Mucosa of descending colon (tissue), 3 donors: ENCODE measurements at regions not wholly inside any gene's neighbourhood (a gene's known extent, or its start where the extent isn't known, plus 50 kb on each side); places are given as distances from the start of the nearest gene placed in this dataset.
"Not testable (repeated sequence)": the region's sequence is repeated elsewhere in the genome, so short reads cannot be mapped to it uniquely, and the experiment has no call there.

Experiments used
- ATAC-seq: fragments of 200-7000 bp; cut with Tn5 transposase; one replicate; pipeline ENCODE4 v1.9.1; 2020; ENCODE audit warnings: mild to moderate bottlenecking, moderate library complexity
- DNase-seq, 3 donors: peaks; one replicate each; pipeline ENCODE4 v3.0.0-alpha.2; 2020
- H3K36me3 ChIP-seq: fragments of 200-600 bp; one replicate; pipeline ENCODE4 v1.8.0; 2021; ENCODE audit warnings: low read depth, mild to moderate bottlenecking
- H3K4me1 ChIP-seq: fragments of 200-600 bp; one replicate; pipeline ENCODE4 v1.8.0; 2021; ENCODE audit warnings: low read depth, mild to moderate bottlenecking
- H3K4me3 ChIP-seq: fragments of 200-600 bp; one replicate; pipeline ENCODE4 v1.8.0; 2021; ENCODE audit warnings: mild to moderate bottlenecking
- H3K9me3 ChIP-seq: fragments of 200-600 bp; one replicate; pipeline ENCODE4 v1.8.0; 2021; ENCODE audit warnings: mild to moderate bottlenecking
- intact Hi-C, 2 donors: fragments of 100-400 bp; cut with DNase I in 1 of 2; cut with micrococcal nuclease in 1 of 2; formaldehyde crosslinking; loops; one replicate each; pipeline versions ENCODE4 v1.11.0 to v1.11.1; 2022; cut with DNase I, micrococcal nuclease
- TF ChIP-seq, protein P1 (sequence below): fragments of 200-600 bp; IDR thresholded peaks from one replicate; pipeline ENCODE4 v1.8.0; 2022; ENCODE audit warnings: antibody characterized with exemption, mild to moderate bottlenecking
- donor health status: DM: no; HTN: no; CAD: no; lungs with moderate emphysema.
- donor health status: DM: no; HTN: no; CAD: no.
- donor health status: DM: no; HTN: yes; CAD: no.

DNA sequence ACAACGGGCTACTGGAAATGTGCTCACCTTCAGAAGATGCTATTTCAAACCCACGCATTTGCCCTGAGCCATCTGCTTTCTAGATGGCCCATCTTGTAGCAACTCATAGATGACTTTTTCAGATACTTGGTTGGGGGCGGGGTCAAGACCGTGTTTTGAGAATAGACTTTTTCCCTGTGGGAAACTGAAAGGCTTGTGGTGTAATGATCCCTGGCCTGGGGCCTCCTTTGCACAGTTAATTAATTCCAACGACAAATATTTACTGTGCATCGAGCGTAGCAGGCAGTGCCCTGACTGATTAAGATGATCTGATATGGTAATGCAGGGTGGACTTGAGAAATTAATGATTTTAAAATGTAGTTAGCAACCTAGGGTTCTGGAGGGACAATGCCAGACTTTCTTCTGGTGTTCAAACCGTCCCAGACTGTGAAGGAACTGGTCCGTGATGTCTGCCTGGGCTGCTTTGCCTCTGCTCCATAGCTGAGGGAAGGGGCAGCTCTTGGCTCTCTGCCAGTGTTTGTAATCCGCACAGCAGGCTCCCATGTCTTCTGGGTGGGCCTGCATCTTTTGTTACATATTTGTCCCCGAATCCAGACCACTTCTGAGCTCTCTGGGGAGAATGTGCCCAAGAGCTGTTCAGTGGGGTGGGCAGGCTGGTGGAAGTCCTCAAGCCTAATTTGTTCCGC, 84.8 kb downstream of the ADAMTS15 start:
- ATAC-seq: no peak
- intact Hi-C loops: no loop called here
- Histone ChIP-seq H3K36me3 (no peaks in the 10 kb centered on the region), H3K9me3 (no peaks in the 10 kb centered on the region), H3K4me1 (no peaks in the 10 kb centered on the region), H3K4me3 (no peak overlapping the region)
- TF ChIP-seq, protein P1, sequence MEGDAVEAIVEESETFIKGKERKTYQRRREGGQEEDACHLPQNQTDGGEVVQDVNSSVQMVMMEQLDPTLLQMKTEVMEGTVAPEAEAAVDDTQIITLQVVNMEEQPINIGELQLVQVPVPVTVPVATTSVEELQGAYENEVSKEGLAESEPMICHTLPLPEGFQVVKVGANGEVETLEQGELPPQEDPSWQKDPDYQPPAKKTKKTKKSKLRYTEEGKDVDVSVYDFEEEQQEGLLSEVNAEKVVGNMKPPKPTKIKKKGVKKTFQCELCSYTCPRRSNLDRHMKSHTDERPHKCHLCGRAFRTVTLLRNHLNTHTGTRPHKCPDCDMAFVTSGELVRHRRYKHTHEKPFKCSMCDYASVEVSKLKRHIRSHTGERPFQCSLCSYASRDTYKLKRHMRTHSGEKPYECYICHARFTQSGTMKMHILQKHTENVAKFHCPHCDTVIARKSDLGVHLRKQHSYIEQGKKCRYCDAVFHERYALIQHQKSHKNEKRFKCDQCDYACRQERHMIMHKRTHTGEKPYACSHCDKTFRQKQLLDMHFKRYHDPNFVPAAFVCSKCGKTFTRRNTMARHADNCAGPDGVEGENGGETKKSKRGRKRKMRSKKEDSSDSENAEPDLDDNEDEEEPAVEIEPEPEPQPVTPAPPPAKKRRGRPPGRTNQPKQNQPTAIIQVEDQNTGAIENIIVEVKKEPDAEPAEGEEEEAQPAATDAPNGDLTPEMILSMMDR: no peak
- DNase-seq: no peak

DNA sequence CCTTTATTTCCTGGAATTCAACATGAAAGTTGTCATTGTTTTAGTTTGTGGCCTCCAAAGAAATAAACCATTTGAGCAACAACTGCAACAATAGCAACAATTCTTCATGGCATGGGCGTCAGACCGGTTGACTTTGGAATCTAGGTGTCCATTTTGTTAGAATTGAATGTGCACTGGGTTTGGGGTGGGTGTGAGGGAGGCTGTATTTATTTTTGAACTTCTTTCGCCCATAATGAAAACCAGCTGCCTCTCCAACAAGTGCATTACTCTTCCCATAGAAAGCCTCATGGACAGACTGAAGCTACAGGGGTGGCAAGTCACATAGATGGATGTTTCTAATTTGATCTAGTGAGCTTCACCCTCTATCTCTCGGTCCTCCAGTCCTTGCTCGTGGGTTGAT, 85.4 kb downstream of the ADAMTS15 start:
- no peak for DNase-seq
- Histone ChIP-seq H3K36me3 (no peaks in the 10 kb centered on the region), H3K4me1 (no peaks in the 10 kb centered on the region), H3K9me3 (no peaks in the 10 kb centered on the region), H3K4me3 (no peak overlapping the region)
- TF ChIP-seq, protein P1: no peak
- ATAC-seq: no peak
- intact Hi-C loops: no loop called here

DNA sequence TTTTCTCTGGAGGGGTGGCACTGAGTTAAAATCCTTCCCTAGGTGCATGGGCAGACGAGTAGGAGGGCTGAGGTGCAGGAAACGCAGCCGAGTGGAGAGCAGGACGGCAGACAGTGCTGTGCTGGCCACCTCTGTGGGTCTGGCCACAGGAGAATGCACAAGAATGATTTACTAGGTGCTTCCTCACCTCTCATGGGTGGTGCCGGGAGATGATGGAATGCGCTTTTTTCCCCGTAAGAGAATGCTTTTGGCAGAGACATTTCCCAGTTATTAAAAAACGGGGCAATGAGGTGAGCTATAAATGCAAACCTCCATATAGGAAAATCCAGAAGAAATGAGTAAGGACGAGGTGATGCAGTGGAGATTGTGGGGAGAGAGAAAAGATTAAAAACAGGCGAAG, 86.1 kb downstream of the ADAMTS15 start:
- intact Hi-C loops: no loop called here
- H3K4me1 ChIP-seq: no peaks in the 10 kb centered on the region
- DNase-seq: no peak

DNA sequence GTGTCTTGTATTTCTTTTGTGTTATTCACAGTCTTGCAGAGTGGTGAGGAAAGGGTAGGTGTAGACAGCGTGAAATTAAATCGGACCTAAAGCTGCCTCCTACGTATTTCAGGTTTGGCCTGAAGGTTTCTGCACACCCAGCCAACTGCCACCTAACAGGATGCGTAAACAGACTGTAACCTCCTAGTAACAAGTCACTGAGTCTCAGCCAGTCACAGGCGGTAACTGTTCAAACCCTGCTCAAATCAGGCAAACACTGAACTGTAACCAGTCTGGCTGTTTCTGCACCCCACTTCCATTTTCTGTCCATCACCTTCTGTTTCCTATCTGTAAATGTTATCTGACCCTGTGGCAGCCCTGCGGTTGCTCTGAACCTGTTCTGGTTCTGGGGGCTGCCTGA, 87.1 kb downstream of the ADAMTS15 start:
- Histone ChIP-seq H3K9me3 (no peaks in the 10 kb centered on the region), H3K4me1 (no peaks in the 10 kb centered on the region), H3K36me3 (no peaks in the 10 kb centered on the region), H3K4me3 (no peak overlapping the region)
- TF ChIP-seq, protein P1: no peak
- DNase-seq: no peak
- intact Hi-C loops: no loop called here
- ATAC-seq: no peak

More for the DNA sequence above, 86.1 kb downstream of the ADAMTS15 start:
- Histone ChIP-seq H3K4me3 (no peak overlapping the region), H3K9me3 (no peaks in the 10 kb centered on the region), H3K36me3 (no peaks in the 10 kb centered on the region)
- TF ChIP-seq, protein P1: no peak
- ATAC-seq: no peak

DNA sequence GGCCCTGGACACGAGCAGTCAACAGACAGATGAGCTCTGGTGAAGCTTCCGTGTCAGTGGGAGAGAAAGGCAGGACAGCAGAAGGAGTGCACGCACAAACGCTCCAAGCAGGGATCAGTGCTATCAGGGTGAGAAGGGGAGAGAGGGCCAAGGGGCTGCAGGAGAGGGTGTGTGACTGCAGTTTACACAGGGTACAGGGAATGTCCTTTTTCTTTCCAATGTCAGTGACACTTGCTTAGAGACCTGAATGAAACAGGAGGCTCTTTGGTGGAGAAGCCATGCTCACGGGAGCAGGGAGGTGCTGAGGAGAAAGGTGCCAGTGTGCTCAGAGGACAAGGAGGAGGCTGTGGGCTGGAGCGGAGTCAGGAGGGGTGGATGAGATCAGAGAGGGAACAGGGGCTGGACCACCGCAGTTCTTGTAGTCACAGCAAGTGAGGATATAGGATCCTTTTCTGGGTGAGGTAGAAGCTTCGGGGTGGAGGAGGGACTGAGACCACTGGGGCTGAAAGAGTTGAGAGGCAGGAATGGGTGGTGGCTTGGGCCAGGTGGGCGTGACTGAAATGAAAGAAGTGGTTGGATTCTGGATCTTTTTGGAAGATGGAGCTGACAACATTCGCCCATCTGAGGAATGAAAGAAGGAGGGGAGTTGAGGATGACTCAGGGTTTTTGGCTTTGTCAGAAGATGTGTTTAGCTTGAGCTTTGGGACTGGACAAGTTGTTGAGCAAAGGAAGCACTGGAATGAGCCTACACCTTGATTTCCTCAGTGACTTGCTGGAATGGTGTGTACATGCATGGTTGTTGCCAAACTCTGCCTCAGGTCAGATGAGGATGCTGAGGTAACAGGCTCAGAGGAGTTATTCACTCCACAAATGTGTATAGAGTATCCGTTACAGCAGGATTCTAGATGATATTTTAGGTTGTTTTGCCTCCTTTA, 87.9 kb downstream of the ADAMTS15 start:
- no peaks in the 10 kb centered on the region for H3K36me3 ChIP-seq
- H3K4me1 ChIP-seq: no peaks in the 10 kb centered on the region
- intact Hi-C loops: no loop called here
- H3K9me3 ChIP-seq: no peaks in the 10 kb centered on the region
- DNase-seq (no peak), ATAC-seq (no peak)
- TF ChIP-seq, protein P1: no peak
- H3K4me3 ChIP-seq: no peak overlapping the region

DNA sequence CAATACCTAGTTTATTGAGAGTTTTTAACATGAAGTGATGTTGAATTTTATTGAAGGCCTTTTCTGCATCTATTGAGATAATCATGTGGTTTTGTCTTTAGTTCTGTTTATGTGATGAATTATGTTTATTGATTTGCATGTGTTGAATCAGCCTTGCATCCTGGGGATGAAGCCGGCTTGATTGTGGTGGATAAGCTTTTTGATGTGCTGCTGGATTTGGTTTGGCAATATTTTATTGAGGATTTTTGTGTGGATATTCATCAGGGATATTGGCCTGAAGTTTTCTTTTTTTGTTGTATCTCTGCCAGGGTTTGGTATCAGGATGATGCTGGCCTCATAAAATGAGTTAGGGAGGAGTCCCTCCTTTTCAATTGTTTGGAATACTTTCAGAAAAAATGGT, 91.2 kb downstream of the ADAMTS15 start:
- H3K4me1 ChIP-seq, intact Hi-C loops, H3K9me3 ChIP-seq, H3K36me3 ChIP-seq, ATAC-seq, DNase-seq, H3K4me3 ChIP-seq: not testable (repeated sequence)
